Lower lobe of right lung (tissue), 2 donors: ENCODE measurements at regions not wholly inside any gene's neighbourhood (a gene's known extent, or its start where the extent isn't known, plus 50 kb on each side); places are given as distances from the start of the nearest gene placed in this dataset.

Experiments
- ATAC-seq, 2 donors: fragments of 200-7000 bp; cut with Tn5 transposase; one replicate each; pipeline ENCODE4 v1.9.1; 2020 to 2022; ENCODE audit warnings: mild to moderate bottlenecking in 2 of 2, moderate library complexity in 2 of 2
- DNase-seq: peaks from one replicate; pipeline ENCODE4 v3.0.0-alpha.2; 2020
- H3K27ac ChIP-seq: fragments of 200-600 bp; one replicate; pipeline ENCODE4 v1.8.0; 2022
- H3K27me3 ChIP-seq: fragments of 200-600 bp; one replicate; pipeline ENCODE4 v1.8.0; 2022; ENCODE audit warnings: low read depth
- H3K36me3 ChIP-seq: fragments of 200-600 bp; one replicate; pipeline ENCODE4 v1.8.0; 2022; ENCODE audit warnings: mild to moderate bottlenecking
- H3K4me1 ChIP-seq: fragments of 200-600 bp; one replicate; pipeline ENCODE4 v1.8.0; 2022
- H3K4me3 ChIP-seq: fragments of 200-600 bp; one replicate; pipeline ENCODE4 v1.8.0; 2022; ENCODE audit warnings: mild to moderate bottlenecking
- H3K9me3 ChIP-seq: fragments of 200-600 bp; one replicate; pipeline ENCODE4 v1.8.0; 2022
- intact Hi-C: fragments of 100-400 bp; cut with DNase I; formaldehyde crosslinking; loops from one replicate; pipeline ENCODE4 v1.11.0; 2022
- TF ChIP-seq, protein P1 (sequence below): fragments of 200-600 bp; IDR thresholded peaks from one replicate; pipeline ENCODE4 v1.8.0; 2022; ENCODE audit warnings: antibody characterized with exemption, mild to moderate bottlenecking
- donor health status: DM: no; HTN: yes; CAD: no; lungs with severe emphysema.

DNA sequence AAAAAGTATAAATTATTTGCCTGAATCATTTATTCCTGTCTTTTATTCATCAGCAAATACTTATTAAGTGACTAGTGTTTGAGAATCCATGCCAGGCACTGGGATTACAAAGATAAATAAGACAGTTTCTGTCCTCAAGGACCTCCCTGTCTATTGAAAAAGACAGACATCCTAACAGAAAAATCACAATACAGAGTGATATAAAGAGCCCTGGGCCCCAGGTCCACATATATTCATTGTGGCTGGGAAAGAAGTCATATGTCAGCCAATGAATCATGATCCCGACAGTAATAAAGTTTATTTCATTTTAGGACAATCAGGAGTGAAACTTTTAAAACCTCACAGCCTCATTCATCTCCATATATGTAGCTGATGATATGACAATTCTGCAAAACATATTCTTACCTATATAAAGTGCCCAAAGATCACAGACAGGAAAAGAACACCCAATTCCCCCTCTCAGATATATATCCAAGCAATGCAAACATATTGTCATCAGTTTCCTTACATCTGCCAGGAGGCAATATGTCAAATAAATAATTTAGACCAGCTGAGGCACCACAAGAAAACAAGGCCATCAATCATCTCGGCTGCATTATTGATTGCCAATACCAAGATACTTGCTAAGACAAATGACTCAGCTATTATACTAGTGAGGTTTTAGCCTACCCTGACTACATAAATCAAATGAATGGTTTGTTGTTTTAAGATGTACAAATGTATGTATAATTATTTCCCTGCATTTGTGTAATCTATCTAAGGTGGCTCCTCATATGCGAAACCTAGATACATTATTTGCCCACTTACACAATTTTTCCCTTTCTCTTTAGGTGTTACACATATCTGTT is 590.9 kb upstream of the API5 start:
- Histone ChIP-seq H3K27me3 (no peaks in the 10 kb centered on the region), H3K36me3 (no peaks in the 10 kb centered on the region), H3K4me3 (no peak overlapping the region), H3K4me1 (no peaks in the 10 kb centered on the region), H3K27ac (no peak overlapping the region), H3K9me3 (no peaks in the 10 kb centered on the region)
- TF ChIP-seq, protein P1, sequence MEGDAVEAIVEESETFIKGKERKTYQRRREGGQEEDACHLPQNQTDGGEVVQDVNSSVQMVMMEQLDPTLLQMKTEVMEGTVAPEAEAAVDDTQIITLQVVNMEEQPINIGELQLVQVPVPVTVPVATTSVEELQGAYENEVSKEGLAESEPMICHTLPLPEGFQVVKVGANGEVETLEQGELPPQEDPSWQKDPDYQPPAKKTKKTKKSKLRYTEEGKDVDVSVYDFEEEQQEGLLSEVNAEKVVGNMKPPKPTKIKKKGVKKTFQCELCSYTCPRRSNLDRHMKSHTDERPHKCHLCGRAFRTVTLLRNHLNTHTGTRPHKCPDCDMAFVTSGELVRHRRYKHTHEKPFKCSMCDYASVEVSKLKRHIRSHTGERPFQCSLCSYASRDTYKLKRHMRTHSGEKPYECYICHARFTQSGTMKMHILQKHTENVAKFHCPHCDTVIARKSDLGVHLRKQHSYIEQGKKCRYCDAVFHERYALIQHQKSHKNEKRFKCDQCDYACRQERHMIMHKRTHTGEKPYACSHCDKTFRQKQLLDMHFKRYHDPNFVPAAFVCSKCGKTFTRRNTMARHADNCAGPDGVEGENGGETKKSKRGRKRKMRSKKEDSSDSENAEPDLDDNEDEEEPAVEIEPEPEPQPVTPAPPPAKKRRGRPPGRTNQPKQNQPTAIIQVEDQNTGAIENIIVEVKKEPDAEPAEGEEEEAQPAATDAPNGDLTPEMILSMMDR, result no peak
- no peak for ATAC-seq
- intact Hi-C loops, result no loop called here
- no peak for DNase-seq

- Histone ChIP-seq H3K36me3 (no peaks in the 10 kb centered on the region), H3K9me3 (no peaks in the 10 kb centered on the region), H3K27me3 (no peaks in the 10 kb centered on the region), H3K4me1 (no peaks in the 10 kb centered on the region), H3K27ac (no peak overlapping the region), H3K4me3 (no peak overlapping the region)
- ATAC-seq (no peak), DNase-seq (no peak)
- TF ChIP-seq, protein P1, result no peak
- intact Hi-C loops, result no loop called here
Observed at GRCh38 chr11:42727879-42728278, 583.9 kb upstream of the API5 start.

- ATAC-seq, result no peak
- TF ChIP-seq, protein P1, result no peak
- Histone ChIP-seq H3K27me3 (no peaks in the 10 kb centered on the region), H3K36me3 (no peaks in the 10 kb centered on the region), H3K9me3 (no peaks in the 10 kb centered on the region), H3K4me3 (no peak overlapping the region), H3K27ac (no peak overlapping the region), H3K4me1 (no peaks in the 10 kb centered on the region)
- intact Hi-C loops, result no loop called here
- no peak for DNase-seq
Observed at GRCh38 chr11:42762348-42762747, 549.4 kb upstream of the API5 start.

DNA sequence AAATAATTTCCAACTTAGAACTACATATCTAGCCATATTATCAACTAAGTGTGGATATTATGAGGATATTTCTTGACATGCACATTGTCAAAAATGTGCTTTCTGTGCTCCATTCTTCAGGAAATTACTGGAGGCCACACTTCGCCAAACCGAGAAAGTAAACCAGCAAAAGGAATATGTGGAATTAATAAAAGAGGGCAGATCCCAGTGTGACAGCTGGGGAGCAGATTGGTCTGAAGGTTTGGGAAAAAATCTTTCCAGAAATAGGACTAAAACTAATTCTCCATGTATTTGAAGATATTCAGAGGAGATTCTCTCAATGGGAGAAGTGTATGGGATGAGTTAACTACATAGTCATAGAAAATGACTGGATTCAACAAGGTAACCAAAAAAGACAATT is 546.9 kb upstream of the API5 start:
- Histone ChIP-seq H3K9me3 (no peaks in the 10 kb centered on the region), H3K27ac (no peak overlapping the region), H3K27me3 (no peaks in the 10 kb centered on the region), H3K36me3 (no peaks in the 10 kb centered on the region), H3K4me1 (no peaks in the 10 kb centered on the region), H3K4me3 (no peak overlapping the region)
- no peak for ATAC-seq
- no peak for DNase-seq
- intact Hi-C loops, result no loop called here
- TF ChIP-seq, protein P1, result no peak

- H3K36me3 ChIP-seq, result no peaks in the 10 kb centered on the region
- H3K4me3 ChIP-seq, result no peak overlapping the region
- TF ChIP-seq, protein P1, result no peak
- H3K27me3 ChIP-seq, result no peaks in the 10 kb centered on the region
- no peaks in the 10 kb centered on the region for H3K4me1 ChIP-seq
- intact Hi-C loops, result no loop called here
- DNase-seq (no peak), ATAC-seq (no peak)
- H3K9me3 ChIP-seq, result no peaks in the 10 kb centered on the region
- H3K27ac ChIP-seq, result no peak overlapping the region
Observed at GRCh38 chr11:42768576-42768975, 543.2 kb upstream of the API5 start.
